ENCODE measurements at regions not wholly inside any gene's neighbourhood (a gene's known extent, or its start where the extent isn't known, plus 50 kb on each side); places are given as distances from the start of the nearest gene placed in this dataset.

DNA sequence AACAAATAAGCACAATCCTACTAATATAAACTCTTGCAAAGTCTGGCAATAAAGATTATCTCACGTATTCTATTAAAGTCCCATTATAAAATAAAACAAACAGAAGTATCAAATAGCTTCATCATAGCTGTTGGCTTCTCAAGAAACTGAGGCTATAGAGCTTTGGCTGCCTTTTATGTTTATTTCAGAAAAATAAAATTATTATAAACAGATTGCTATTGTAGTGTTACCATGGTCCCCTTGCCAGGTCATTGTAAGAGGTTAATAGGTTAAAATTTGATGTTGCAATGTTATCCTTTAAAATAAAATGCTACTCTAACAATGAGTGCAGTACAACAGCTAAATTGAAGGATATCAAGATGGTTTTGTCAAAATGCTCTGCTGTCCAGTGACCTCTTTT lies 828.8 kb upstream of the SOX9 start:
- TF ChIP-seq, protein P1, sequence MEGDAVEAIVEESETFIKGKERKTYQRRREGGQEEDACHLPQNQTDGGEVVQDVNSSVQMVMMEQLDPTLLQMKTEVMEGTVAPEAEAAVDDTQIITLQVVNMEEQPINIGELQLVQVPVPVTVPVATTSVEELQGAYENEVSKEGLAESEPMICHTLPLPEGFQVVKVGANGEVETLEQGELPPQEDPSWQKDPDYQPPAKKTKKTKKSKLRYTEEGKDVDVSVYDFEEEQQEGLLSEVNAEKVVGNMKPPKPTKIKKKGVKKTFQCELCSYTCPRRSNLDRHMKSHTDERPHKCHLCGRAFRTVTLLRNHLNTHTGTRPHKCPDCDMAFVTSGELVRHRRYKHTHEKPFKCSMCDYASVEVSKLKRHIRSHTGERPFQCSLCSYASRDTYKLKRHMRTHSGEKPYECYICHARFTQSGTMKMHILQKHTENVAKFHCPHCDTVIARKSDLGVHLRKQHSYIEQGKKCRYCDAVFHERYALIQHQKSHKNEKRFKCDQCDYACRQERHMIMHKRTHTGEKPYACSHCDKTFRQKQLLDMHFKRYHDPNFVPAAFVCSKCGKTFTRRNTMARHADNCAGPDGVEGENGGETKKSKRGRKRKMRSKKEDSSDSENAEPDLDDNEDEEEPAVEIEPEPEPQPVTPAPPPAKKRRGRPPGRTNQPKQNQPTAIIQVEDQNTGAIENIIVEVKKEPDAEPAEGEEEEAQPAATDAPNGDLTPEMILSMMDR (IDR thresholded peaks at IDR 0.05): no peak
- TF ChIP-seq POLR2A (IDR thresholded peaks at IDR 0.05): no peak
